Suprapubic skin (tissue), 4 donors: ENCODE measurements at regions not wholly inside any gene's neighbourhood (a gene's known extent, or its start where the extent isn't known, plus 50 kb on each side); places are given as distances from the start of the nearest gene placed in this dataset.

Experiments used
- EP300 ChIP-seq: sonication (generic); formaldehyde crosslinking; IDR thresholded peaks from one replicate; pipeline ENCODE4 v1.6.1; 2017; ENCODE audit warnings: antibody characterized with exemption
- POLR2A ChIP-seq, 2 donors: fragments of 450-650 bp; IDR thresholded peaks; one replicate each; pipeline ENCODE4 v1.6.1; 2017; ENCODE audit warnings: antibody characterized with exemption in 2 of 2, mild to moderate bottlenecking in 2 of 2, moderate library complexity in 2 of 2
- POLR2AphosphoS5 ChIP-seq, 3 donors: sonication (generic); formaldehyde crosslinking; IDR thresholded peaks; one replicate each; pipeline ENCODE4 v1.6.1; 2017; ENCODE audit warnings: antibody characterized with exemption in 3 of 3
- TF ChIP-seq, protein P1 (sequence below), 2 donors: fragments of 200-600 bp in 1 of 2; fragments of 450-650 bp in 1 of 2; sonication (generic) in 1 of 2; IDR thresholded peaks; one replicate each; pipeline ENCODE4 v1.5.1; 2016 to 2019; ENCODE audit warnings: antibody characterized with exemption in 2 of 2, mild to moderate bottlenecking in 1 of 2, moderate library complexity in 1 of 2

DNA sequence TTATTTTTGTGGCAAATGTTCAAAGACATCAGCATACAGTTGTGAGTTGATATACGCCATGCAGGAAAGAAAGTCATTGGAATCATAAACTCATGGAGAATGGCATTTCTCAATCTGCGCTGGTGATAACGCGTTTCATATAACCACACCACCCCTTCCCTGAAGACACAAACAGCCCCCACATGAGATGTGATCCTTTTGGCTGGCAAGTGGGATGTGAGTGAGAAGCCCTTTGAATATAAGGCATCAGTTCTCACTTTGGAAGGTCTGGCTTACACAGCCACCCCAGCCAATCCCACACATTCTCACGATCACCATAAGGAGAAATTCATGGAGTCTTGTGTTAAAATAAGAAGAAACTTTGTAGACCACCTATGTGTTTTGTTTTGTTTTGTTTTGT is 725.0 kb downstream of the PRELID2 start:
- TF ChIP-seq, protein P1, sequence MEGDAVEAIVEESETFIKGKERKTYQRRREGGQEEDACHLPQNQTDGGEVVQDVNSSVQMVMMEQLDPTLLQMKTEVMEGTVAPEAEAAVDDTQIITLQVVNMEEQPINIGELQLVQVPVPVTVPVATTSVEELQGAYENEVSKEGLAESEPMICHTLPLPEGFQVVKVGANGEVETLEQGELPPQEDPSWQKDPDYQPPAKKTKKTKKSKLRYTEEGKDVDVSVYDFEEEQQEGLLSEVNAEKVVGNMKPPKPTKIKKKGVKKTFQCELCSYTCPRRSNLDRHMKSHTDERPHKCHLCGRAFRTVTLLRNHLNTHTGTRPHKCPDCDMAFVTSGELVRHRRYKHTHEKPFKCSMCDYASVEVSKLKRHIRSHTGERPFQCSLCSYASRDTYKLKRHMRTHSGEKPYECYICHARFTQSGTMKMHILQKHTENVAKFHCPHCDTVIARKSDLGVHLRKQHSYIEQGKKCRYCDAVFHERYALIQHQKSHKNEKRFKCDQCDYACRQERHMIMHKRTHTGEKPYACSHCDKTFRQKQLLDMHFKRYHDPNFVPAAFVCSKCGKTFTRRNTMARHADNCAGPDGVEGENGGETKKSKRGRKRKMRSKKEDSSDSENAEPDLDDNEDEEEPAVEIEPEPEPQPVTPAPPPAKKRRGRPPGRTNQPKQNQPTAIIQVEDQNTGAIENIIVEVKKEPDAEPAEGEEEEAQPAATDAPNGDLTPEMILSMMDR (IDR thresholded peaks at IDR 0.05): no peak
- TF ChIP-seq EP300 (no peak), POLR2A (IDR thresholded peaks at IDR 0.05) (no peak), POLR2AphosphoS5 (IDR thresholded peaks at IDR 0.05) (no peak)
